SK-N-MC (cell line): ENCODE measurements at regions not wholly inside any gene's neighbourhood (a gene's known extent, or its start where the extent isn't known, plus 50 kb on each side); places are given as distances from the start of the nearest gene placed in this dataset.

Source experiments
- DNase-seq: peaks from one replicate; pipeline ENCODE4 v3.0.0-alpha.2; 2011; ENCODE audit warnings: low read depth, low spot score
- H3K27ac ChIP-seq: fragments of 200-600 bp; sonication (generic); 2 replicates; pipeline ENCODE4 v1.5.1; 2016; ENCODE audit warnings: mixed run types
- H3K36me3 ChIP-seq: fragments of 200-600 bp; sonication (generic); 2 replicates; pipeline ENCODE4 v1.6.1; 2017; ENCODE audit warnings: antibody characterized with exemption, low read length, mixed read lengths; ENCODE audit not compliant: insufficient read depth
- H3K4me3 ChIP-seq: fragments of 200-600 bp; sonication (generic); 2 replicates; pipeline ENCODE4 v1.5.1; 2016
- H3K9ac ChIP-seq: fragments of 200-600 bp; sonication (generic); 2 replicates; pipeline ENCODE4 v1.8.0; 2017; ENCODE audit warnings: mixed run types, mixed read lengths; ENCODE audit not compliant: insufficient read length
- H3K9me3 ChIP-seq: fragments of 200-600 bp; sonication (generic); 2 replicates; pipeline ENCODE4 v1.6.1; 2017; ENCODE audit warnings: low read depth, mild to moderate bottlenecking, antibody characterized with exemption, low read length, moderate library complexity, mixed read lengths
- EZH2 ChIP-seq: fragments of 200-600 bp; sonication (generic); IDR thresholded peaks from one replicate; pipeline ENCODE4 v1.6.1; 2017; ENCODE audit warnings: antibody characterized with exemption
- FOXP2 ChIP-seq: optimal IDR thresholded peaks from 2 replicates; pipeline ENCODE3; 2011; ENCODE audit warnings: mild to moderate bottlenecking, moderate library complexity; ENCODE audit not compliant: insufficient read depth; ENCODE audit errors: extremely low read length, control extremely low read depth
- POLR2AphosphoS5 ChIP-seq: IDR thresholded peaks from 2 replicates; pipeline ENCODE4 v1.6.1; 2012; ENCODE audit warnings: mild to moderate bottlenecking, low read depth, low read length, borderline replicate concordance

- TF ChIP-seq FOXP2, result no peak
- TF ChIP-seq EZH2, result no peak
- no peak for TF ChIP-seq POLR2AphosphoS5
- no peak for DNase-seq
Measured at GRCh38 chr4:164210377-164210776, 543.6 kb upstream of the SMIM31 start.

GRCh38 chr4:164212134-164212533, 541.8 kb upstream of the SMIM31 start:
- Histone ChIP-seq H3K36me3 (no peaks in the 10 kb centered on the region), H3K27ac (no peak overlapping the region), H3K9me3 (no peaks in the 10 kb centered on the region), H3K9ac (no peak overlapping the region), H3K4me3 (no peak overlapping the region)
- TF ChIP-seq POLR2AphosphoS5, result no peak
- TF ChIP-seq EZH2, result no peak
- no peak for TF ChIP-seq FOXP2
- no peak for DNase-seq

More at GRCh38 chr4:164210377-164210776, 543.6 kb upstream of the SMIM31 start:
- Histone ChIP-seq H3K4me3 (no peak overlapping the region), H3K27ac (no peak overlapping the region), H3K9ac (no peak overlapping the region), H3K9me3 (no peaks in the 10 kb centered on the region), H3K36me3 (no peaks in the 10 kb centered on the region)

- H3K27ac ChIP-seq, result no peak overlapping the region
- H3K4me3 ChIP-seq, result no peak overlapping the region
- no peak overlapping the region for H3K9ac ChIP-seq
- H3K9me3 ChIP-seq, result no peaks in the 10 kb centered on the region
- no peak for TF ChIP-seq POLR2AphosphoS5
- no peak for TF ChIP-seq EZH2
- TF ChIP-seq FOXP2, result no peak
- no peaks in the 10 kb centered on the region for H3K36me3 ChIP-seq
- DNase-seq, result no peak
Measured at GRCh38 chr4:164212714-164213113, 541.2 kb upstream of the SMIM31 start.

GRCh38 chr4:164215113-164215741, 538.7 kb upstream of the SMIM31 start:
- no peak for TF ChIP-seq POLR2AphosphoS5
- TF ChIP-seq FOXP2, result no peak
- H3K27ac ChIP-seq, result no peak overlapping the region
- no peak overlapping the region for H3K9ac ChIP-seq
- no peak for DNase-seq
- H3K9me3 ChIP-seq, result no peaks in the 10 kb centered on the region
- H3K4me3 ChIP-seq, result no peak overlapping the region
- no peaks in the 10 kb centered on the region for H3K36me3 ChIP-seq

GRCh38 chr4:164221631-164222030, 532.3 kb upstream of the SMIM31 start:
- no peaks in the 10 kb centered on the region for H3K36me3 ChIP-seq
- no peak overlapping the region for H3K27ac ChIP-seq
- DNase-seq, result no peak
- TF ChIP-seq EZH2 (no peak), POLR2AphosphoS5 (no peak), FOXP2 (no peak)
- no peak overlapping the region for H3K4me3 ChIP-seq
- H3K9ac ChIP-seq, result no peak overlapping the region
- H3K9me3 ChIP-seq, result no peaks in the 10 kb centered on the region

GRCh38 chr4:164224871-164225270, 529.1 kb upstream of the SMIM31 start:
- H3K27ac ChIP-seq, result no peak overlapping the region
- TF ChIP-seq POLR2AphosphoS5 (no peak), FOXP2 (no peak), EZH2 (no peak)

GRCh38 chr4:164229255-164229654, 524.7 kb upstream of the SMIM31 start:
- no peaks in the 10 kb centered on the region for H3K36me3 ChIP-seq
- no peak overlapping the region for H3K9ac ChIP-seq
- DNase-seq, result no peak
- H3K9me3 ChIP-seq, result no peaks in the 10 kb centered on the region
- no peak overlapping the region for H3K4me3 ChIP-seq
- TF ChIP-seq POLR2AphosphoS5 (no peak), EZH2 (no peak), FOXP2 (no peak)
- no peak overlapping the region for H3K27ac ChIP-seq

More at GRCh38 chr4:164224871-164225270, 529.1 kb upstream of the SMIM31 start:
- H3K9me3 ChIP-seq, result no peaks in the 10 kb centered on the region
- no peak overlapping the region for H3K4me3 ChIP-seq
- no peak overlapping the region for H3K9ac ChIP-seq
- no peaks in the 10 kb centered on the region for H3K36me3 ChIP-seq
- peak; percentile 39 for DNase-seq

- no peak overlapping the region for H3K27ac ChIP-seq
- H3K9ac ChIP-seq, result no peak overlapping the region
- no peak for DNase-seq
- TF ChIP-seq FOXP2, result no peak
- TF ChIP-seq POLR2AphosphoS5, result no peak
- no peak for TF ChIP-seq EZH2
- no peak overlapping the region for H3K4me3 ChIP-seq
- H3K9me3 ChIP-seq, result no peaks in the 10 kb centered on the region
- no peaks in the 10 kb centered on the region for H3K36me3 ChIP-seq
Measured at GRCh38 chr4:164239433-164239832, 514.5 kb upstream of the SMIM31 start.

GRCh38 chr4:164239976-164240375, 514.0 kb upstream of the SMIM31 start:
- TF ChIP-seq POLR2AphosphoS5 (no peak), EZH2 (no peak), FOXP2 (no peak)
- Histone ChIP-seq H3K9me3 (no peaks in the 10 kb centered on the region), H3K27ac (no peak overlapping the region), H3K9ac (no peak overlapping the region), H3K4me3 (no peak overlapping the region), H3K36me3 (no peaks in the 10 kb centered on the region)
- DNase-seq, result no peak

GRCh38 chr4:164251257-164251656, 502.7 kb upstream of the SMIM31 start:
- no peak for TF ChIP-seq POLR2AphosphoS5
- TF ChIP-seq EZH2, result no peak
- TF ChIP-seq FOXP2, result no peak
- no peak overlapping the region; the same call in 1 of the 2 replicates for H3K27ac ChIP-seq
- no peaks in the 10 kb centered on the region for H3K9me3 ChIP-seq
- H3K4me3 ChIP-seq, result no peak overlapping the region
- H3K9ac ChIP-seq, result no peak overlapping the region
- peak; percentile 20 for DNase-seq
- H3K36me3 ChIP-seq, result no peaks in the 10 kb centered on the region
